ENCODE measurements at regions not wholly inside any gene's neighbourhood (a gene's known extent, or its start where the extent isn't known, plus 50 kb on each side); places are given as distances from the start of the nearest gene placed in this dataset.
"Not testable (repeated sequence)": the region's sequence is repeated elsewhere in the genome, so short reads cannot be mapped to it uniquely, and the experiment has no call there.

GRCh38 chr7:138169441-138169851 lies 93.2 kb downstream of the AKR1D1 start:
- peak; percentile 12 for DNase-seq (ENCODE audit: low read depth)

- no peak for DNase-seq (ENCODE audit: low read depth)
These were observed 94.0 kb downstream of the AKR1D1 start for GRCh38 chr7:138170298-138170697.

DNA sequence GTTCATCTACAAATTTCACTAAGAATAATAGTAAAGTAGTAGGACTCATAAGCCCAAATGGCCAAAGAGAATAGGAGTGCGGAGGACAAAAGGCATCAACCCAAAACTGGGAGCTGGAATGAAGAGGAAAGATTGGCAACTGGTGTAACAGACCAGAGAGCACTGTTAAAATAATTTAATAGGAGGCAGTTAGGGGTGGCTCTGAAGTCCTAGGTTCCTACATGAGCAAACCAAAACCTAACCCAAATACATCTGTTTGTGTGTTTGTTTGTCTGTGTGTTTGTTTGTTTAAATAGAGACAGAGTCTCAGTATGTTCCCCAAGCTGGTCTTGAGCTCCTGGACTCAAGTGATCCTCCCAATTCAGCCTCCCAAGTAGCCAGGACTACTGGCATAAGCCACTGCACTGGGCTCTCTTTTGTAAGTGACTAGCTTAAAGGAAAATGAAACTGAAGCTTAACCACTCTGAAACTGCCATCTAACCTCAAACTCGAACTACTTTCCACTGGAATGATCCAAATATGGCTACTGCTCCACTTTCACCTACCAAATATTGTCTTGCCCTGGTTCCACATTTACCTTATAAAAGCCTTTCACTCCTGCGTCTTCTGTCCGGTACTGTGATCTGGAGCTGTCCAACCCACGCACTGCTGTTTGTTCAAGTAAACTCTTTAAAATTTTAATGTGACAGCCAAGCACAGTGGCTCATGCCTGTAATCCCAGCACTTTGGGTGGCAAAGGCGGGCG lies 94.9 kb downstream of the AKR1D1 start:
- no peak for DNase-seq (ENCODE audit: low read depth)

GRCh38 chr7:138173548-138173947 lies 97.3 kb downstream of the AKR1D1 start:
- no peak for DNase-seq (ENCODE audit: low read depth)

GRCh38 chr7:138176060-138176459 lies 99.8 kb downstream of the AKR1D1 start:
- DNase-seq (ENCODE audit: low read depth): no peak

DNA sequence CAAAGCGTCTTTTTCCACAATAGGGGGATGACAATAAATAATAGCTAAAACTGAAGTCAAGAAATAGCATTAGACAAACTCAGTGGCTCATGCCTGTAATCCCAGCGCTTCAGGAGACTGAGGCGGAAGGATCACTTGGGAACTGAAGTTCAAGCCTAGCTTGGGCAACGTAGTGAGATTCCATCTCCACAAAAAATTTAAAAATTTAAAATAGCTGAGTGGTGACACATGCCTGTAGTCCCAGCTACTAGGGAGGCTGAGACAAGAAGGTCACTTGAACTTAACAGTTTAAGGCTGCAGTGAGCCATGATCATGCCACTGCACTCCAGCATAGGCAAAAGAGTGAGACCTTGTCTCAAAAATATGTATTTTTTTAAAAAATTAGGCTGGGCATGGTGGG lies 107.9 kb downstream of the AKR1D1 start:
- no peak for DNase-seq (ENCODE audit: low read depth)

- DNase-seq (ENCODE audit: low read depth): no peak
These were observed 109.1 kb downstream of the AKR1D1 start for GRCh38 chr7:138185132-138185908.

GRCh38 chr7:138186951-138187351 lies 110.7 kb downstream of the AKR1D1 start:
- peak; percentile 92 for DNase-seq (ENCODE audit: low read depth)

DNA sequence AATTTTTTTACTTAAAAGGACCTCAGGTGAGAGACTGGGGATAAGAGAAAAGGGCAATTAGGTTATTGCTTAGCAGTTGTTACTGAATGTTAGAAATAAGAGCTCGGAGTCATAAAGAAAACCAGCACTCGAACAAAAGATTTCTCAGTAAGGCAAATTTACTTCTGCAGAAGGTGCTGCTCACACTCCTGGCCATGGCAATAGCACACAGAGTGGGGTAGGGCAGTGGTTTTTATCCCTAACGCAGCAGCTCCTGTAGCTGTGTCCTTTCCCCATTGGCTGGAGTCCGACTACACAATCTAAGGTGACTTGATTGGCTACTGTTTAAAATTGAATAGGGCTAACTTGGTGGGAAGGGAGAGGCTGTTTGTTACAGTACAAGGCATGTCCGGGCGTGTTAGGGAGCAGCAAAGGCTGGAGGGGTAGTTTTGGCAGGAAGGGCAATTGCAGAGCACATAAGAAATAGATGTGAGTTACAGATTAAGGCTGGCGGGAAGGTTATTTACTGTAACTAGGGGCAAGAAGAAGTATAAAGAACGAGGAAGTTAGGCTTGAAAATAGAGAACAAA lies 112.1 kb downstream of the AKR1D1 start:
- no peak for DNase-seq (ENCODE audit: low read depth)

GRCh38 chr7:138194567-138194966 lies 118.3 kb downstream of the AKR1D1 start:
- DNase-seq (ENCODE audit: low read depth): no peak

DNA sequence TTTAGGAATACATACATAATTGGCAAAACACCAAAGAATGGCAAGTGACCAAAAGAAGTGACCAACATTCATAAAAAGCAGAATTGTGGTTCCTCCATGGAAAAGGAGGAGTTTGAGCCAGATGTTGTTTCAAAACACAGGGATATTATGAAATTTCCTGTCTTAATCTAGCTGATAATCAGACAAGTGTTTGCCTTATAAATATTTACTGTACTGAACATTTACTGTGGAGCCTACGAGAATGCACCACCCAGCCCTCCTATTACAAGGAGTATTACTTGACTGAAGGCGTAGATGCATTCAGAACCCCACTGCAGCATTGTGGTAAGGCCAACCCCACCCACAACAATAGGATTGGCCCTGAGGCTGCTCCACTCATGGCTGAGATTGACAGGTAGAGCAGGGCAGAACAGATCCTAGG lies 118.9 kb downstream of the AKR1D1 start:
- no peak for DNase-seq (ENCODE audit: low read depth)

GRCh38 chr7:138196503-138196946 lies 120.3 kb downstream of the AKR1D1 start:
- not testable (repeated sequence) for DNase-seq (ENCODE audit: low read depth)

DNA sequence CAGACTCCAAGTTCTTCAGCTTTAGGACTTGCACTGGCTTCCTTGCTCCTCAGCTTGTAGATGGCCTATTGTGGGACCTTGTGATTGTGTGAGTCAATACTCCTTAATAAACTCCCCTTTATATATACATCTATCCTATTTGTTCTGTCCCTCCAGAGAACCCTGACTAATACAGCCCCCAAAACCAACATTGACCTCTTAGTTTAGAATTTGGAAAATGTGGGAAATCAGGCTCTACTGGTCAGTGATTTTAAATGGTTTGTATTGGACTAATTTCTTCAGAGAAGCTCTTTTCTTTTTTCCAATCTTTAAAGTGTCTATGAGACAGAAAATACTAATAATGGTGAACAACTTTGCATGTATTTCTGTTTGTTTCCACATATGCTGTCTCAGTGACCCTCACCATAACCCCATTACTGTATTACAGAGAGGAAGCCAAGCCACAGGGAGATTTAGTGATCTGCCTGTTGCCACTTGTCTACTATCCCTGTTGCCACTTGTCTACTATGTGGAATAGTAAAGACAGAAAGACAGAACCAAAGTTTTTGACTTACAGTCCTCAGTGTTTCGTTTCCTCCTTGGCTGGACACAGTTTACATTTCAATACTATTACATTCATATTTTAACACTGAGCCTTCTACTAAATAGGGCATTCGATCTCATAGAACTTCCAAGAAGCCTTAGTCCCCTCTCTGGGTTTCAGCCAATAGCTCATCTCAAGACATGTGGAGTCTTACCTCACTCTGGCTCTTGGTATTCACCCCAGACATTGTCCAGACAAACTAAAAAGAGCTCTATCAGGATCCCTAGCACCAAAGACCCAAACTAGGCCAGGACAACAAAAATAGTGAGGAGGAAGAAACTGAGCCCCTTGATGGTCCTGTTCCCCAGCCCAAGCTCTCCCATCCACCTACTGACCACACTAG lies 121.0 kb downstream of the AKR1D1 start:
- DNase-seq (ENCODE audit: low read depth): no peak

- no peak for DNase-seq (ENCODE audit: low read depth)
These were observed 128.2 kb downstream of the AKR1D1 start for GRCh38 chr7:138204285-138204981.

DNA sequence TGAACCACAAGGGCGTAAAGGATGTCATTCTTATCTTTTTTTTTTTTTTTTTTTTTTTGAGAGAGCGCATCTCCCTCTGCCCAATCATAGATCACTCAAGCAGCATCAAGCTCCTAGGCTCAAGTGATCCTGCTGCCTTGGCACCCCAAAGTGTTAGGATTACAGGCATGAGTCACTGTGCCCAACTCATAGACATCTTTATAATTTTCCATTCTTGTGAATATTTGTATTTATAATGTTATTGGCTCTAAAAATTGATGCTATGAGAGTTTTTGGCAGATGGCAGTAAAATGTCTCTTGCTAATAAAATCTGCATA lies 128.7 kb downstream of the AKR1D1 start:
- no peak for DNase-seq (ENCODE audit: low read depth)

GRCh38 chr7:138205614-138206150 lies 129.4 kb downstream of the AKR1D1 start:
- no peak for DNase-seq (ENCODE audit: low read depth)

DNA sequence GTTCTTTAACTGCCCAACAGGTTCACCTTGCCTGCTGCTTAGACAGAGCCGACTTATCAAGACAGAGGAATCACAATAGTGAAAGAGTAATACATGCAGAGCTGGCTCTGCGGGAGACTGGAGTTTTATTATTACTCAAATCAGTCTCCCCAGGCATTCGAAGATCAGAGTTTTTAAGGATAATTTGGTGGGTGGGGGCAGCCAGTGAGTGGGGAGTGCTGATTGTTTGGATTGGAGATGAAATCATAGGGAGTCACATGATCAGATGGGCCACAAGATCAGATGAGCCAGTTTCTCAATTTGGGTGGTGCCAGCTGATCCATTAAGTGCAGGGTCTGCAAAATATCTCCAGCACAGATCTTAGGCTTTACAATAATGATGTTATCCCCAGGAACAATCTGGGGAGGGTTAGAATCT lies 131.3 kb downstream of the AKR1D1 start:
- no peak for DNase-seq (ENCODE audit: low read depth)

- DNase-seq (ENCODE audit: low read depth): no peak
These were observed 131.9 kb downstream of the AKR1D1 start for GRCh38 chr7:138208142-138208570.

GRCh38 chr7:138208864-138209263 lies 132.6 kb downstream of the AKR1D1 start:
- DNase-seq (ENCODE audit: low read depth): peak; percentile 78

DNA sequence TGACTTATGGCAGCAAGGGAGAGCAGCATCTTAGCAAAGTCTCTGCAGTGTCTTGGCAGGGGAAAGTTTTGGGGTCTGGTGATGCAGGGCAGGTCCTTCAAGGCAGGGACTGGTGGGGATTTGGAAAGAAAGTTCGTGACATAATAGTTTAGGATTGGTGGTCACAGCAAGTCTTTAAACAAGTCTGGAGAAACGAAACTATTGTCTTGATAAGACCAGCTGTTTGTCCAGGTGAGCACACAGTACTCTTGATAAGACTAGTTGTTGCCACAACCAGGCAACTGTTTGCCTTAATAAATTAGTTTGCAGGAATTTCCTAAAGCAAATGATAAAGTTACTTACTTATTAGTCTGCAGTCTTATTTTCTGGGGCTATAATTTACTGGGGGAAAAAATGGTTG lies 136.1 kb downstream of the AKR1D1 start:
- no peak for DNase-seq (ENCODE audit: low read depth)

DNA sequence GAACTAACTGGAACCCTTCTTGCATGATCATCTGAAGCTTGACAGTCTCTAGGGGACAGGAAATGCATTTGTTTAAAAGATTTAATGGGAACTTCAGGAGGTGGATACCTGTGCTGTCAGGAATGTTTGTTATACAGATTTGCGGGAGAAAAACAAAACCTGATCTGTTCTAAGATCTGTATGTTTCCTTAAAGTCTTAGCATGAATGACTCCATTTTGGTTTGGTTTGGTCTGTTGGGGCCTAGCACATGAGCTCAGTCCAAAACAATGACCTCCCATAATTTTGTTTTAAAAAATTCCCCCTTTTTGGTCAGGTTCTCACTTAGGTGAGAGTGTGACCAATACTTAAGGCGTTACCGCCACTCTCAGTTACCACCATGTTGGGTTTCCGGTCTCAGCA lies 138.7 kb downstream of the AKR1D1 start:
- DNase-seq (ENCODE audit: low read depth): no peak

Measured in renal cortical epithelial cell (primary cell).